ENCODE measurements at regions not wholly inside any gene's neighbourhood (a gene's known extent, or its start where the extent isn't known, plus 50 kb on each side); places are given as distances from the start of the nearest gene placed in this dataset.

- TF ChIP-seq EZH2 (IDR thresholded peaks at IDR 0.05; ENCODE audit: borderline replicate concordance, low read depth, low read length, severe bottlenecking) (no peak), POLR2A (IDR thresholded peaks at IDR 0.05; ENCODE audit: low read depth, low read length) (no peak), CTCF (IDR thresholded peaks at IDR 0.05; ENCODE audit: extremely low read depth in 1 of 2, insufficient read depth in 1 of 2, low read depth in 1 of 2, low read length in 2 of 2) (no peak), FOS (IDR thresholded peaks at IDR 0.05; ENCODE audit: borderline replicate concordance, insufficient read depth, low read length) (no peak), POLR2AphosphoS5 (IDR thresholded peaks at IDR 0.05; ENCODE audit: insufficient read depth, low read depth, low read length) (no peak), MAX (IDR thresholded peaks at IDR 0.05; ENCODE audit: insufficient read depth, insufficient read length) (no peak), JUN (IDR thresholded peaks at IDR 0.05; ENCODE audit: borderline replicate concordance, insufficient read depth, insufficient read length, low read depth) (no peak)
These were observed 65.8 kb upstream of the ATL2 start for GRCh38 chr2:38442643-38443541.
